HPDE6-E6E7 (cell line): ENCODE measurements at regions not wholly inside any gene's neighbourhood (a gene's known extent, or its start where the extent isn't known, plus 50 kb on each side); places are given as distances from the start of the nearest gene placed in this dataset.

Experiments
- DNase-seq: peaks from one replicate; pipeline ENCODE4 v3.0.0; 2011; ENCODE audit warnings: missing footprints; ENCODE audit errors: extremely low spot score

GRCh38 chrX:107502316-107502715 lies 52.9 kb downstream of the FRMPD3 start:
- no peak for DNase-seq

- no peak for DNase-seq
These were observed 54.6 kb downstream of the FRMPD3 start for GRCh38 chrX:107504006-107504405.

GRCh38 chrX:107505223-107505622 lies 55.8 kb downstream of the FRMPD3 start:
- no peak for DNase-seq

- no peak for DNase-seq
These were observed 57.2 kb downstream of the FRMPD3 start for GRCh38 chrX:107506596-107507031.

- DNase-seq: no peak
These were observed 57.8 kb downstream of the FRMPD3 start for GRCh38 chrX:107507093-107507743.

- no peak for DNase-seq
These were observed 58.3 kb downstream of the FRMPD3 start for GRCh38 chrX:107507744-107508117.

GRCh38 chrX:107508925-107509324 lies 59.5 kb downstream of the FRMPD3 start:
- DNase-seq: no peak

- DNase-seq: no peak
These were observed 65.5 kb downstream of the FRMPD3 start for GRCh38 chrX:107514944-107515343.

- DNase-seq: no peak
These were observed 72.6 kb downstream of the FRMPD3 start for GRCh38 chrX:107521877-107522586.

- DNase-seq: no peak
These were observed 73.4 kb downstream of the FRMPD3 start for GRCh38 chrX:107522901-107523300.

GRCh38 chrX:107526141-107526540 lies 76.7 kb downstream of the FRMPD3 start:
- DNase-seq: no peak

- DNase-seq: no peak
These were observed 80.7 kb downstream of the FRMPD3 start for GRCh38 chrX:107530141-107530540.

- DNase-seq: peak; percentile 20
These were observed 88.4 kb downstream of the FRMPD3 start for GRCh38 chrX:107537815-107538214.

- no peak for DNase-seq
These were observed 87.1 kb upstream of the PRPS1 start for GRCh38 chrX:107541244-107541643.

- DNase-seq: no peak
These were observed 86.3 kb upstream of the PRPS1 start for GRCh38 chrX:107542040-107542439.

GRCh38 chrX:107542500-107542899 lies 85.8 kb upstream of the PRPS1 start:
- no peak for DNase-seq

GRCh38 chrX:107547621-107548020 lies 80.7 kb upstream of the PRPS1 start:
- DNase-seq: no peak

- DNase-seq: no peak
These were observed 79.5 kb upstream of the PRPS1 start for GRCh38 chrX:107548775-107549174.

- no peak for DNase-seq
These were observed 78.8 kb upstream of the PRPS1 start for GRCh38 chrX:107549504-107549903.

- DNase-seq: no peak
These were observed 76.8 kb upstream of the PRPS1 start for GRCh38 chrX:107551546-107551945.

- DNase-seq: no peak
These were observed 75.4 kb upstream of the PRPS1 start for GRCh38 chrX:107552930-107553329.

- DNase-seq: no peak
These were observed 71.3 kb upstream of the PRPS1 start for GRCh38 chrX:107556967-107557366.

- DNase-seq: no peak
These were observed 68.8 kb upstream of the PRPS1 start for GRCh38 chrX:107559506-107559905.

- DNase-seq: no peak
These were observed 68.3 kb upstream of the PRPS1 start for GRCh38 chrX:107560041-107560440.
